PC-9 (cell line): ENCODE measurements at regions not wholly inside any gene's neighbourhood (a gene's known extent, or its start where the extent isn't known, plus 50 kb on each side); places are given as distances from the start of the nearest gene placed in this dataset.

Experiments
- EZH2 ChIP-seq: fragments of 200-600 bp; sonication (generic); IDR thresholded peaks from 2 replicates; pipeline ENCODE4 v1.8.0; 2017; ENCODE audit warnings: antibody characterized with exemption, low read depth
- TF ChIP-seq, protein P1 (sequence below): fragments of 200-600 bp; sonication (generic); conservative IDR thresholded peaks from 2 replicates; pipeline ENCODE4 v1.6.1; 2017; ENCODE audit warnings: mixed run types, antibody characterized with exemption, mild to moderate bottlenecking, moderate library complexity

DNA sequence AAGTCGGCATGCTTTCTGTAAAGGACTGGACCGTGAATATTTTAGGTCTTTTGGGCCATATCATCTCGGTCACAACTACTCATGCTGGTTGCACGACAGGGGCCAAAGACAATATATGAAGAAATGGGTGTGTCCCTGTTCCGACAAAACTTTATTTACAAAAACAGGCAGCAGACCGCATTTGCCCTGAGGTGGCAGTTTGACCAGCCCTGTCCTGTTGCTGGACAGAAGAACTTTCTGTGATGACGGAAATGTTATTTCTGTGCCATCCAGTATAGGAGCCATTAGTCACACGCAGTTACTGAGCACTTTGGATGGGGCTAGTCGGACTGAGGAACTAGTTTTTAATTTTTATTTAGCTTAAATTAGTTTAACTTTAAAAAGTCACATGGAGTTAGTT lies 112.8 kb upstream of the CARD11 start:
- TF ChIP-seq, protein P1, sequence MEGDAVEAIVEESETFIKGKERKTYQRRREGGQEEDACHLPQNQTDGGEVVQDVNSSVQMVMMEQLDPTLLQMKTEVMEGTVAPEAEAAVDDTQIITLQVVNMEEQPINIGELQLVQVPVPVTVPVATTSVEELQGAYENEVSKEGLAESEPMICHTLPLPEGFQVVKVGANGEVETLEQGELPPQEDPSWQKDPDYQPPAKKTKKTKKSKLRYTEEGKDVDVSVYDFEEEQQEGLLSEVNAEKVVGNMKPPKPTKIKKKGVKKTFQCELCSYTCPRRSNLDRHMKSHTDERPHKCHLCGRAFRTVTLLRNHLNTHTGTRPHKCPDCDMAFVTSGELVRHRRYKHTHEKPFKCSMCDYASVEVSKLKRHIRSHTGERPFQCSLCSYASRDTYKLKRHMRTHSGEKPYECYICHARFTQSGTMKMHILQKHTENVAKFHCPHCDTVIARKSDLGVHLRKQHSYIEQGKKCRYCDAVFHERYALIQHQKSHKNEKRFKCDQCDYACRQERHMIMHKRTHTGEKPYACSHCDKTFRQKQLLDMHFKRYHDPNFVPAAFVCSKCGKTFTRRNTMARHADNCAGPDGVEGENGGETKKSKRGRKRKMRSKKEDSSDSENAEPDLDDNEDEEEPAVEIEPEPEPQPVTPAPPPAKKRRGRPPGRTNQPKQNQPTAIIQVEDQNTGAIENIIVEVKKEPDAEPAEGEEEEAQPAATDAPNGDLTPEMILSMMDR = no peak
- no peak for TF ChIP-seq EZH2
